ENCODE measurements at regions not wholly inside any gene's neighbourhood (a gene's known extent, or its start where the extent isn't known, plus 50 kb on each side); places are given as distances from the start of the nearest gene placed in this dataset.
"Not testable (repeated sequence)": the region's sequence is repeated elsewhere in the genome, so short reads cannot be mapped to it uniquely, and the experiment has no call there.

- no peaks in the 10 kb centered on the region for H3K4me1 ChIP-seq
- no peak overlapping the region for H3K27ac ChIP-seq
- no peaks in the 10 kb centered on the region for H3K36me3 ChIP-seq (replicated peaks in 1 of 2; ENCODE audit: insufficient read depth in 1 of 2, low read depth in 2 of 2)
- no peak overlapping the region for H3K4me3 ChIP-seq
- H3K27me3 ChIP-seq = no peaks in the 10 kb centered on the region
- intact Hi-C loops (cut with DNase I) = no loop called here
- ATAC-seq = no peak
- no peak for DNase-seq
- 84 to 86% methylated on average over 2 of the region's 2 CpGs for WGBS, 2 donors
- H3K9me3 ChIP-seq = no peaks in the 10 kb centered on the region
- no peak for TF ChIP-seq CTCF (IDR thresholded peaks at IDR 0.05)
- TF ChIP-seq POLR2A (IDR thresholded peaks at IDR 0.05) = no peak
These were observed 63.1 kb upstream of the IFNLR1 start for GRCh38 chr1:24250224-24250623.

GRCh38 chr1:24248859-24249258, 61.8 kb upstream of the IFNLR1 start:
- H3K4me1 ChIP-seq = no peaks in the 10 kb centered on the region
- H3K27ac ChIP-seq = no peak overlapping the region
- H3K4me3 ChIP-seq = no peak overlapping the region
- 86 to 88% methylated on average over 1 of the region's 1 CpG for WGBS, 2 donors
- no peaks in the 10 kb centered on the region for H3K27me3 ChIP-seq
- DNase-seq (no peak), ATAC-seq (no peak)
- no peaks in the 10 kb centered on the region for H3K36me3 ChIP-seq (replicated peaks in 1 of 2; ENCODE audit: insufficient read depth in 1 of 2, low read depth in 2 of 2)
- TF ChIP-seq POLR2A (IDR thresholded peaks at IDR 0.05) = no peak
- no peak for TF ChIP-seq CTCF (IDR thresholded peaks at IDR 0.05)
- H3K9me3 ChIP-seq = no peaks in the 10 kb centered on the region
- intact Hi-C loops (cut with DNase I) = no loop called here

- H3K27ac ChIP-seq; intact Hi-C loops (cut with DNase I); H3K36me3 ChIP-seq (replicated peaks in 1 of 2; ENCODE audit: insufficient read depth in 1 of 2, low read depth in 2 of 2); H3K4me3 ChIP-seq; DNase-seq; H3K9me3 ChIP-seq; H3K27me3 ChIP-seq; ATAC-seq; H3K4me1 ChIP-seq: not testable (repeated sequence)
- WGBS, 2 donors = 74 to 90% methylated on average over 7 of the region's 7 CpGs
These were observed 60.2 kb upstream of the IFNLR1 start for GRCh38 chr1:24247337-24247736.

GRCh38 chr1:24244519-24245268, 57.6 kb upstream of the IFNLR1 start:
- Histone ChIP-seq H3K36me3 (replicated peaks in 1 of 2; ENCODE audit: insufficient read depth in 1 of 2, low read depth in 2 of 2) (no peaks in the 10 kb centered on the region), H3K4me1 (no peaks in the 10 kb centered on the region), H3K9me3 (no peaks in the 10 kb centered on the region), H3K27me3 (no peaks in the 10 kb centered on the region), H3K27ac (no peak overlapping the region), H3K4me3 (no peak overlapping the region)
- ATAC-seq (no peak), DNase-seq (no peak)
- 77% methylated on average over 2 of the region's 2 CpGs; no CpG with 5 or more reads in 1 of the 2 donors for WGBS, 2 donors
- TF ChIP-seq CTCF (IDR thresholded peaks at IDR 0.05) = no peak
- TF ChIP-seq POLR2A (IDR thresholded peaks at IDR 0.05) = no peak
- intact Hi-C loops (cut with DNase I) = no loop called here

GRCh38 chr1:24237750-24238395, 50.8 kb upstream of the IFNLR1 start:
- 67 to 81% methylated on average over 8 of the region's 8 CpGs for WGBS, 2 donors
- Histone ChIP-seq H3K4me3 (no peak overlapping the region), H3K9me3 (no peaks in the 10 kb centered on the region), H3K27ac (no peak overlapping the region), H3K27me3 (no peaks in the 10 kb centered on the region), H3K36me3 (replicated peaks in 1 of 2; ENCODE audit: insufficient read depth in 1 of 2, low read depth in 2 of 2) (no peaks in the 10 kb centered on the region), H3K4me1 (no peaks in the 10 kb centered on the region)
- ATAC-seq (no peak), DNase-seq (no peak)
- no peak for TF ChIP-seq CTCF (IDR thresholded peaks at IDR 0.05)
- TF ChIP-seq POLR2A (IDR thresholded peaks at IDR 0.05) = no peak
- intact Hi-C loops (cut with DNase I) = no loop called here

Data from body of pancreas (tissue), 4 donors.